ENCODE measurements at regions not wholly inside any gene's neighbourhood (a gene's known extent, or its start where the extent isn't known, plus 50 kb on each side); places are given as distances from the start of the nearest gene placed in this dataset.

GRCh38 chr2:215848698-215849097 is 164.7 kb downstream of the MREG start:
- no peaks in the 10 kb centered on the region for H3K4me1 ChIP-seq
- intact Hi-C loops (cut with DNase I; ENCODE audit: low total_unique reads): no loop called here
- H3K27me3 ChIP-seq: no peaks in the 10 kb centered on the region
- H3K36me3 ChIP-seq: no peaks in the 10 kb centered on the region
- DNase-seq (ENCODE audit: low spot score in 2 of 2): no peak
- H3K9me3 ChIP-seq: no peaks in the 10 kb centered on the region
- TF ChIP-seq POLR2A (IDR thresholded peaks at IDR 0.05): no peak
- no peak for TF ChIP-seq POLR2AphosphoS5 (IDR thresholded peaks at IDR 0.05)
- no peak for TF ChIP-seq CTCF (IDR thresholded peaks at IDR 0.05)
- H3K27ac ChIP-seq: no peak overlapping the region
- H3K4me3 ChIP-seq: no peak overlapping the region

DNA sequence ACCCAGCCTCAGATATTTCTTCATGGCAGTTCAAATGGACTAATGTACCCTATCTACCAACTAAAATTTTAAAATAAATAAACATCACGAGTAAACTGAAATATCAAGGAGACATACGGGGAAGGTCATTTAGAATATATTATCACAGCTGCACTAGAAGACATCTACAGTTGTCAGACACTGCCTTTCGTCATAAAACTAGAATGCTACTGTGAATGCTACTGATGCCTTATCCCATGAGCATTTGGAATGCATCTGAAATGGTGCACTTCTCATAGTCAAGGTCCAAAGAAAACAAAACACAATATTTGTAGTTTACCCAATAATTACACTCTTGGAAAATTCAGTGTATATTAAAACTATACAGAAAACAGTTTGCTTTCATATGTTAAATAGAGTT is 165.2 kb downstream of the MREG start:
- Histone ChIP-seq H3K9me3 (no peaks in the 10 kb centered on the region), H3K4me3 (no peak overlapping the region), H3K27me3 (no peaks in the 10 kb centered on the region), H3K27ac (no peak overlapping the region), H3K4me1 (no peaks in the 10 kb centered on the region), H3K36me3 (no peaks in the 10 kb centered on the region)
- DNase-seq (ENCODE audit: low spot score in 2 of 2): no peak
- no peak for TF ChIP-seq POLR2A (IDR thresholded peaks at IDR 0.05)
- no peak for TF ChIP-seq CTCF (IDR thresholded peaks at IDR 0.05)
- TF ChIP-seq POLR2AphosphoS5 (IDR thresholded peaks at IDR 0.05): no peak
- intact Hi-C loops (cut with DNase I; ENCODE audit: low total_unique reads): no loop called here

DNA sequence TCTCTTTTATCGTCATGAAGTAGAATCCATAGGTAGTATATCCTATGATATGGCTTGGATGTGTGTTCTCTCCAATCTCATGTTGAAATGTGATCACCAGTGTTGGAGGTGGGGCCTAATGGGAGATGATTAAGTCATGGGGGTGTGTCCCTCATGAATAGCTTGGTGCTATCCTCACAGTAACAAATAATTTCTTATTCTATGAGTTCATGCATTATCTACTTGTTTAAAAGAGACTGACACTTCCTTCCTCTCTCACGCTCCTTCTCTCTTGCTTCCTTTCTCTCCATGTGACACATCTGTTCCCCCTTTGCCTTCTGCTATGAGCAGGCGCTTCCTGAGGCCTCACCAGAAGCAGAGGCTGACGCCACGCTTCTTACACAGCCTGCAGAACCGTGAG is 165.6 kb downstream of the MREG start:
- intact Hi-C loops (cut with DNase I; ENCODE audit: low total_unique reads): no loop called here
- Histone ChIP-seq H3K4me3 (no peak overlapping the region), H3K36me3 (no peaks in the 10 kb centered on the region), H3K9me3 (no peaks in the 10 kb centered on the region), H3K4me1 (no peaks in the 10 kb centered on the region), H3K27me3 (no peaks in the 10 kb centered on the region), H3K27ac (no peak overlapping the region)
- TF ChIP-seq POLR2AphosphoS5 (IDR thresholded peaks at IDR 0.05) (no peak), CTCF (IDR thresholded peaks at IDR 0.05) (no peak), POLR2A (IDR thresholded peaks at IDR 0.05) (no peak)
- DNase-seq (ENCODE audit: low spot score in 2 of 2): no peak

DNA sequence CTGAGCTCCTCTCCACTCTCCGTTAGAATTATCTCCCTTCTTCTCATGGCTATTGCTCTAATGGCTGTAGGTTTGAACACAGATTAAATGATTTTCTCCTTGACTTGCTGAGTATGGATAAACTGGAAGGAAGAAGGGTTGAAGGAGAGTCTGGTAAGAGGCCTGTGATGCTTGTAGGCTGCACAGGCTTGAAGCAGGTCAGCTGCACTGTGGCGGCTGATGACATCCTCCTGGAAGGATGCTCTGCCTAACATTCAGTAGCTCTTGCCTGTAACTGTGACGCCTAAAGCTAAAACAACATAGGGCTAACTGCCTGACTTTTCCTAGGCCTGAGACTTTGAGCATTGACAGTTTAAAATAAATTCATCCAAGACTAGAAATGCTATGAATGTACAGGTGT is 166.3 kb downstream of the MREG start:
- H3K4me1 ChIP-seq: no peaks in the 10 kb centered on the region
- no peak for TF ChIP-seq POLR2AphosphoS5 (IDR thresholded peaks at IDR 0.05)
- no peak for DNase-seq (ENCODE audit: low spot score in 2 of 2)
- H3K36me3 ChIP-seq: no peaks in the 10 kb centered on the region
- no peaks in the 10 kb centered on the region for H3K9me3 ChIP-seq
- intact Hi-C loops (cut with DNase I; ENCODE audit: low total_unique reads): no loop called here
- no peak overlapping the region for H3K4me3 ChIP-seq
- no peaks in the 10 kb centered on the region for H3K27me3 ChIP-seq
- no peak overlapping the region for H3K27ac ChIP-seq

GRCh38 chr2:215845839-215846586 is 167.3 kb downstream of the MREG start:
- no peaks in the 10 kb centered on the region for H3K4me1 ChIP-seq
- no peaks in the 10 kb centered on the region for H3K9me3 ChIP-seq
- no peaks in the 10 kb centered on the region for H3K27me3 ChIP-seq
- H3K4me3 ChIP-seq: no peak overlapping the region
- no peaks in the 10 kb centered on the region for H3K36me3 ChIP-seq
- TF ChIP-seq POLR2A (IDR thresholded peaks at IDR 0.05) (no peak), CTCF (IDR thresholded peaks at IDR 0.05) (no peak), POLR2AphosphoS5 (IDR thresholded peaks at IDR 0.05) (no peak)
- no peak overlapping the region for H3K27ac ChIP-seq
- intact Hi-C loops (cut with DNase I; ENCODE audit: low total_unique reads): no loop called here
- DNase-seq (ENCODE audit: low spot score in 2 of 2): no peak
